Adrenal gland (tissue), 9 donors: ENCODE measurements at regions not wholly inside any gene's neighbourhood (a gene's known extent, or its start where the extent isn't known, plus 50 kb on each side); places are given as distances from the start of the nearest gene placed in this dataset.

ENCODE experiments used
- DNase-seq, 7 donors: peaks; one replicate each; pipeline ENCODE4 v3.0.0-alpha.2; 2019 to 2020
- H3K27ac ChIP-seq, 5 donors: fragments of 200-600 bp; sonication (generic) in 4 of 5; 1 replicate in 3 of 5; 2 replicates in 2 of 5; pipeline versions ENCODE4 v1.5.1 to v1.8.0; 2016 to 2020; ENCODE audit warnings: mild to moderate bottlenecking in 1 of 5
- H3K27me3 ChIP-seq: fragments of 200-600 bp; 2 replicates; pipeline ENCODE4 v1.8.0; 2021
- H3K36me3 ChIP-seq, 2 donors: fragments of 200-600 bp; replicated peaks in 1 of 2; 1 replicate in 1 of 2; 2 replicates in 1 of 2; pipeline versions ENCODE4 v1.5.1 to v1.8.0; 2018 to 2022
- H3K4me1 ChIP-seq, 2 donors: fragments of 200-600 bp; replicated peaks in 1 of 2; 1 replicate in 1 of 2; 2 replicates in 1 of 2; pipeline versions ENCODE4 v1.5.1 to v1.8.0; 2018 to 2021
- H3K4me3 ChIP-seq, 4 donors: fragments of 200-600 bp; sonication (generic) in 3 of 4; one replicate each; pipeline ENCODE4 v1.5.1; 2016 to 2018
- H3K9me3 ChIP-seq, 3 donors: fragments of 200-600 bp; sonication (generic) in 1 of 3; replicated peaks in 1 of 3; 1 replicate in 2 of 3; 2 replicates in 1 of 3; pipeline versions ENCODE4 v1.5.1 to v1.8.0; 2016 to 2021
- POLR2A ChIP-seq, 2 donors: fragments of 450-650 bp; IDR thresholded peaks; one replicate each; pipeline ENCODE4 v1.6.1; 2017; ENCODE audit warnings: antibody characterized with exemption in 2 of 2, mild to moderate bottlenecking in 2 of 2, moderate library complexity in 1 of 2
- WGBS, 4 donors: extraction: QIAGEN DNeasy Blood & Tissue Kit in 2 of 4; methylation state at CpG; one replicate each; pipeline versions ENCODE4 v1.1.5 to v1.1.7; 2013 to 2017; 5-methylcytosine and 5-hydroxymethylcytosine counted together
- intact Hi-C, 2 donors: fragments of 100-400 bp; cut with DNase I; formaldehyde crosslinking; loops; one replicate each; pipeline versions ENCODE4 v1.14.1 to v1.15.0; 2022 to 2023
- TF ChIP-seq, protein P1 (sequence below), 6 experiments: fragments of 450-650 bp in 4 of 6; fragments of 200-600 bp in 2 of 6; sonication (generic) in 1 of 6; IDR thresholded peaks; 1 replicate in 5 of 6; 2 replicates in 1 of 6; pipeline versions ENCODE4 v1.5.1 to v1.8.0; 2016 to 2021; ENCODE audit warnings: antibody characterized with exemption in 6 of 6, mild to moderate bottlenecking in 2 of 6, moderate library complexity in 1 of 6
- donor health status: healthy with polysubstance abuse.
- donor health status: Bipolar disorder and iron deficiency.
- donor health status: DM: yes; HTN: yes; CAD: no.
- donor health status: DM: no; HTN: no; CAD: no.
- donor health status: DM: no; HTN: no; CAD: no.

DNA sequence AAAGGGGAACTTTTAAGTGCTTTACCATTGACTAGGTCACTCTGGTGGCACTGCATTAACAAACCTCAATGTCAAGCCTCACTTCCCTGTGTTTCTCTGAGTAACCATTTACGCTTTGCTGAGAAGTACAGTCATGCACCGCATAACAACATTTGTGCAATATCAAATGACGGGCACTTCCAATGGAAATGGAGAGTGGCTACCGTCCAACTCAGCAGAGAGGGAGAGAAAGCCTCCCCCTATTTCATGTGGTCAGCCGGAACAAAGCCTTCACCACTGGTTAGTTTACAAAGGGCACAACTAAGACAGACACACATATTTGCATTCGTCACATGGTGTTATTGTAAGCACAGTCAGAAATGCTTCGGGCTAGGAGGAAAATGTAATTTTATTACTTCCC is 117.3 kb downstream of the RASSF10 start:
- Histone ChIP-seq H3K4me1 (no peaks in the 10 kb centered on the region), H3K4me3 (no peak overlapping the region), H3K9me3 (no peaks in the 10 kb centered on the region), H3K27me3 (peaks cover 3% of the 10 kb centered on the region), H3K27ac (no peak overlapping the region), H3K36me3 (no peaks in the 10 kb centered on the region)
- WGBS, 4 donors, result 65 to 74% (median 71%) methylated on average over 7 of the region's 7 CpGs
- intact Hi-C loops, result no loop called here
- TF ChIP-seq, protein P1, sequence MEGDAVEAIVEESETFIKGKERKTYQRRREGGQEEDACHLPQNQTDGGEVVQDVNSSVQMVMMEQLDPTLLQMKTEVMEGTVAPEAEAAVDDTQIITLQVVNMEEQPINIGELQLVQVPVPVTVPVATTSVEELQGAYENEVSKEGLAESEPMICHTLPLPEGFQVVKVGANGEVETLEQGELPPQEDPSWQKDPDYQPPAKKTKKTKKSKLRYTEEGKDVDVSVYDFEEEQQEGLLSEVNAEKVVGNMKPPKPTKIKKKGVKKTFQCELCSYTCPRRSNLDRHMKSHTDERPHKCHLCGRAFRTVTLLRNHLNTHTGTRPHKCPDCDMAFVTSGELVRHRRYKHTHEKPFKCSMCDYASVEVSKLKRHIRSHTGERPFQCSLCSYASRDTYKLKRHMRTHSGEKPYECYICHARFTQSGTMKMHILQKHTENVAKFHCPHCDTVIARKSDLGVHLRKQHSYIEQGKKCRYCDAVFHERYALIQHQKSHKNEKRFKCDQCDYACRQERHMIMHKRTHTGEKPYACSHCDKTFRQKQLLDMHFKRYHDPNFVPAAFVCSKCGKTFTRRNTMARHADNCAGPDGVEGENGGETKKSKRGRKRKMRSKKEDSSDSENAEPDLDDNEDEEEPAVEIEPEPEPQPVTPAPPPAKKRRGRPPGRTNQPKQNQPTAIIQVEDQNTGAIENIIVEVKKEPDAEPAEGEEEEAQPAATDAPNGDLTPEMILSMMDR (IDR thresholded peaks at IDR 0.05), result no peak
- TF ChIP-seq POLR2A (IDR thresholded peaks at IDR 0.05), result no peak
- no peak for DNase-seq

DNA sequence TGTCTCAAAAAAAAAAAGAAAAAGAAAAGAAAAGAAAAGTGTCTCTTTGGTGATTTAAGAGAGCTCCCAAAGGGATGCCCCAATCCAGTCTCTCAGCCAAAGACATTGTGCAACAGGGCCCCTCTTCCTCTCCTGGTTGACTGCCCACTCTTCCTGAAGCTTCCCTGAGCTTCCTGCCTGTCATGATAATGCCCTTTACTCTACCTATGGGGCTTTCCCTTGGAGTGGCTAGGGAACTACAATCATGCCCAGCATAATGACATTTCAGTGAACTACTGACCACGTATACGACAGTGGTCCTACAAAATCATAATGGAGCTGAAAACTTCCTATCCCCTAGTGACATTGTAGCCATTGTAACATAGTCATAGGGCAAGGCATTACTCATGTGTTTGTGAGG is 118.0 kb downstream of the RASSF10 start:
- TF ChIP-seq, protein P1 (IDR thresholded peaks at IDR 0.05), result no peak
- no peak for TF ChIP-seq POLR2A (IDR thresholded peaks at IDR 0.05)
- H3K4me3 ChIP-seq, result no peak overlapping the region
- WGBS, 4 donors, result 71 to 86% (median 78%) methylated on average over 2 of the region's 2 CpGs
- no peak for DNase-seq
- H3K9me3 ChIP-seq, result no peaks in the 10 kb centered on the region
- peaks cover 3% of the 10 kb centered on the region for H3K27me3 ChIP-seq
- intact Hi-C loops, result no loop called here
- H3K4me1 ChIP-seq, result no peaks in the 10 kb centered on the region
- H3K27ac ChIP-seq, result no peak overlapping the region
- H3K36me3 ChIP-seq, result no peaks in the 10 kb centered on the region

DNA sequence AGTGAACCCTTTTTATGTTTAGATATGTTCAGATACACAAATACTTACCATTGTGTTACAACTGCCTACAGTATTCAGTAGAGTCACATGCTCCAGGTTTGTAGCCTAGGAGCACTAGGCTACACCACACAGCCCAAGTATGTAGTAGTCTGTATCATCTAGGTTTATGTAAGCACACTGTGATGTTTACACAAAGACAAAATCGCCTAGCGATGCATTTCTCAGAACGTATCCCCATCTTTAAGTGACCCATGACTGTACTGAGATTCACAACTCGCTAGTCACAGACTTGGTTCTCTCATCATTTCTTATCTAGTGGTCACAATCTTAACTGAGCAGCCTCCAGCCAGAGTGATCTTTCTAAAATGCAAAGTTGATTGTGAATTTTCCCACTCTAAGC is 119.2 kb downstream of the RASSF10 start:
- Histone ChIP-seq H3K4me1 (no peaks in the 10 kb centered on the region), H3K4me3 (no peak overlapping the region), H3K27ac (no peak overlapping the region), H3K27me3 (peaks cover 2% of the 10 kb centered on the region), H3K36me3 (no peaks in the 10 kb centered on the region), H3K9me3 (no peaks in the 10 kb centered on the region)
- DNase-seq, result no peak
- WGBS, 4 donors, result 85 to 93% (median 92%) methylated on average over 4 of the region's 4 CpGs
- intact Hi-C loops, result no loop called here
- TF ChIP-seq POLR2A (IDR thresholded peaks at IDR 0.05), result no peak
- TF ChIP-seq, protein P1 (IDR thresholded peaks at IDR 0.05), result no peak

DNA sequence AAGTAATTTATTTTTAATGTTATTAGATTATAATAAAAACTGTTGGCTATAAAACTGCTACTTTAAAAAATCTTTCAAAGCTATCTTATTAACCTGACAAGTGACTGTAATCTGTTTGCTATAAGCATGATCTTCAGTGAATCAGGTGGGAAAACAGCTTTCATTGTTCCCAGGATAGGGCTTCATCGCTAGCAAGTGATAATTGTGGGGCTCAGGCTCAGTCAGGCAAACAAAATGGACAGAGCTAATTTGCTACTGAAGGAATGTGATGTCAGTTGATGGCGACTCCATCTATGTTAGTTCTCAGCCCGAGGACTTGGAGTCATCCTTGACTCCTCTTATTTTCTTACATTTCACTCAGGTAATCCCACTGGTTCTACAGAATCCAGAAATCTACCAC is 125.0 kb downstream of the RASSF10 start:
- no peak for DNase-seq
- Histone ChIP-seq H3K27me3 (no peaks in the 10 kb centered on the region), H3K4me3 (no peak overlapping the region), H3K36me3 (no peaks in the 10 kb centered on the region), H3K27ac (no peak overlapping the region), H3K9me3 (no peaks in the 10 kb centered on the region), H3K4me1 (no peaks in the 10 kb centered on the region)
- WGBS, 4 donors, result 74 to 86% (median 82%) methylated on average over 2 to 3 of the region's 3 CpGs
- TF ChIP-seq, protein P1 (IDR thresholded peaks at IDR 0.05), result no peak
- no peak for TF ChIP-seq POLR2A (IDR thresholded peaks at IDR 0.05)
- intact Hi-C loops, result no loop called here
